C1 segment of cervical spinal cord (tissue), 14 donors: ENCODE measurements at regions not wholly inside any gene's neighbourhood (a gene's known extent, or its start where the extent isn't known, plus 50 kb on each side); places are given as distances from the start of the nearest gene placed in this dataset.

Source experiments
- DNase-seq, 14 donors: peaks; one replicate each; lab custom pipeline; 2025; lab: John Stamatoyannopoulos, UW

GRCh38 chr12:20257311-20257710 lies 111.0 kb upstream of the PDE3A start:
- no peak for DNase-seq

DNA sequence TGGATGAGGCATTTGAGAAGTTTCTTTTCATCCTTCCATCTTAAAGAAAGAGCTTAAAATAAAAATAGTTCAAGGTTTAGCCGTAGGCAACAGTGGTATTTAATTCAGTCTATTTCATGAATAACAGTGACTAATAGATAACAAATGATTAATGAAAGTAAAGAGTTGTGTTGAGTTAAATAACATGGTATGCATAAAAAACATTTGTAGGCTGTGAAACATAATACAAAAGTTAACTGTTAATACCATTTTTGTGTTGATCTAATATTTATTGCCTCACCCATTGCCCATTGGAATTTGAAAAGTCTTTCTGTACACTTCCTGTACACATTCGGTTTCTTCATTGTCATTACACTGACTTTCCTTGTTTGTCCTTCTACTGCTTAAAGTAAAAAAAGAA lies 108.6 kb upstream of the PDE3A start:
- DNase-seq = no peak

DNA sequence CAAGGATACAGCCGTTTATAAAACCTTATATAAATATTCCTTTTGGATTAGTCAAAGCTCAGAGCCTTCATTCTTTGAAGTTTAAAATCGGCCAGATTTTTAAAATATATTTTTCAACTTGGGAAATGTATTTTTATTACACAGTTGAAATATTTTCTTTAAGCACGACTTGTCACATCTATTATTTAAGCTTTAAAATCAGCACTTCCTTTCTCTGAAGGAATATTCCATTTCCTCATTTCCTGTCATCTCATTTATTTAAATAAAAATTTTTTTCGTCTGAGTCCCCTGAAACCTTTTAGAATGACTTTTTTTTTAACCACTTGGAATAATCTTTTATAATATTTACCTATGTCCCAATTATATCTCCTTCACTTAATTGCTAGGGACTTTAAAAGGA lies 107.5 kb upstream of the PDE3A start:
- DNase-seq = no peak

DNA sequence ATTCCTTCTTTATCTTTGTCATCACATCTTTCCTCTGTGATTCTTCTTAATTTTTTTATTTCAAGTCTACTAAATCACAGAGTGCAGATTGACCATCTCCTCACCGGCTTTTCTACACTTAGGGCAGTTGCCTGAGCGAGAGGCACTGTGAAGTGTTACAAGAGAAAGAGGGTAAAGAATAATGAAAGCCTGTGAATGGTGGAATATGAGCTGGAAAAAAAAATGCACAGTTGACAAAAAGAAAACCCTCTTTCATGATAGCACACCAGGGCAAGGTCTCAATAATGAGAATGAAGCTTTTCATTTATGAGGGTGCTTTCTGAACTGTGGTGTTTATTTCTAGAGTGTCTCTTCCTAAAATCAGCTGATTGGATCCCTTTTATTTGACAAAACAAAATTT lies 106.2 kb upstream of the PDE3A start:
- DNase-seq = no peak

DNA sequence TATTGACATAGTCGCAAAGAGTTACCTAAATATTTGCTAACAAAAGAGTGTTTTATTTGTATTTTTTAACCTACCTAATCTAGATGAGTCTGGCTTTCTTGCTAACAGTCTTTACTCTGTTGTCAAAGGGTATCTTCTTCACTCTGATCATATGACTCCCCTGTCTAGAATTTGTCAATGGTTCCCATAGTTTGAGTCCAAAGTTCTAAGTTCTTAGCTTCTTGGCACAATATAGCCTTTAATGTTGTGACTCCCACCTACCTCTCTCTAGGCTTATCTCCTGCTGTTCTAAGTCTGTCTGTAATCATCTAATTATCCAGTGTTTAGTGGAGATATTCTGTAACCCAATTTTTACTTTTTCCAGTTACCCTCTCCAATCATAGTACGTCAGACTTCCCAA lies 104.3 kb upstream of the PDE3A start:
- no peak for DNase-seq

GRCh38 chr12:20264608-20265114 lies 103.7 kb upstream of the PDE3A start:
- no peak for DNase-seq

GRCh38 chr12:20268121-20268732 lies 100.1 kb upstream of the PDE3A start:
- DNase-seq = no peak

- DNase-seq = no peak
These were observed 99.6 kb upstream of the PDE3A start for GRCh38 chr12:20268771-20269170.

- DNase-seq = no peak
These were observed 98.8 kb upstream of the PDE3A start for GRCh38 chr12:20269337-20270067.

- DNase-seq = no peak
These were observed 97.8 kb upstream of the PDE3A start for GRCh38 chr12:20270557-20270956.

GRCh38 chr12:20272161-20272560 lies 96.2 kb upstream of the PDE3A start:
- DNase-seq = no peak

GRCh38 chr12:20272801-20273200 lies 95.5 kb upstream of the PDE3A start:
- no peak for DNase-seq

DNA sequence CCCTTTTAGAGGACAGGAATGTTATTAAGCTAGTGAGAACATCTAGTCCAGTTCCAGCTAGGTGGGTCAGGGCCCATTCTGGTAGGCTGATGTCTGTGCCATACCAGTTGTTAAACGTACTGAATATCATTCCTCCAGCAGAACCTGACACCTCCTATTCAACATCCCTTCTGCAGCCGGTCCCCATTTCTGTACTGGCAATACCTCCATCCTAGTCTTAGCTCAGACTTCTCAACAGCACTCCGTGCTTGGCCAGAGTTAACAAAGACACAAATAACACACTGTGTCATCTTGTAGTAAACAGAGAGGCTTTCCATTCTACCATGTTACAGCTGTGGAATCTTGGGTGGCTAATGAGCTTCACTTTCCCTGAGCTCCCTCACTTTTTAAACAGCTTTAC lies 94.3 kb upstream of the PDE3A start:
- no peak for DNase-seq

- DNase-seq = no peak
These were observed 90.1 kb upstream of the PDE3A start for GRCh38 chr12:20278276-20278675.

- DNase-seq = no peak
These were observed 87.8 kb upstream of the PDE3A start for GRCh38 chr12:20280515-20280914.

DNA sequence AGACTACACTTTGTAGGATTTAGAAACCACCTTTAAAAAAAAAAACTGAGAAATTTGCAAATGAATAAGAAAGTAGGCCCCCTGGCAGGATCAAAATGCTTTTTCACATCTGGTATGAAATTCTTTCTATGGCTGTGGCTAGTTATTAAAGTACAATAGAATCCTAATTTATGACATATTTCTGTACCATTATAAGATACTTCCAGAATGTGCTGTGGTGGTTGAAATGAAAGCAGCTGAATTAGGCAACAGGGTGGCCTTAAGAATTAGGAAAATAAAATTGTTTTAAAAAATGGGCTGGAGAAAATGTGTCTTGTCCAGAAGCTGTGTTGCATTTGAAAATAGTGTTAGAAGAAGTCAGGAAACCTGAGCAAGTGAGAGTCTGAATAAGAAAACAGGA lies 85.9 kb upstream of the PDE3A start:
- DNase-seq = no peak

DNA sequence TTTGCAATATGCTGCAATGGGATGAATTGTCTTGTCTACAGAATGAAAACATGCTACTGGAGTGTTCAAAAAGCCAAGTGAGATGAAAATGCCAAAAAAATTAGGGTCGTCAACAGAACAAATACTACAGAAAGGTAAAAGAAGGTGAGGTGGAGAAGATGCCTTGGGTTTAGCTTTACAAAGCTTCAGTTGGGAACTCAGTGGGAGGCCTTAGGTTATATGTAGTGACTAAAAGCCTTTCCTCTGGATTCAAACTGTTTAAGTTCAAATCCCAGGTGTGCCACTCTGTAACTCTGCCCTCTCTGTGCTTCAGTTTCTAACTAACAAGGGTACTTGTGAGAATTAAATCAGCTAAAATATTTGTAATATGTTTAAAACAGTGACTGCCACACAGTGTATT lies 84.9 kb upstream of the PDE3A start:
- DNase-seq = no peak

DNA sequence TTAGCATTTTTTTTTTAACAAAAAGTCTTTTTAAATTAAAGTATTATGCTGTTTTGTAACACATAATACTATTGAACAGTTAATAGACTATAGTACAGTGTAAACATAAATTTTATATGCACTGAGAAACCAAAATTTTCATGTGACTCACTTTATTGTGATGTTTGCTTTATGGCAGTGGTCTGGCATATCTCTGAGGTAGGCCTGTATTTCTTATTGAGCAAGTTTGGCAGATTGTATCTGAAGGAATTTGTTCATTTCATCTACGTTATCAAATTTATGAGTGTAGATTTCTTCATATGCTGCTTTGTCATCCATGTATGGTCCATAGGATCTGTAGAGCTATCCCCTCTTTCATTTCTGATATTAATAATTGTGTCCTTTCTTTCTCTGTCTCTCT lies 78.8 kb upstream of the PDE3A start:
- DNase-seq = no peak

DNA sequence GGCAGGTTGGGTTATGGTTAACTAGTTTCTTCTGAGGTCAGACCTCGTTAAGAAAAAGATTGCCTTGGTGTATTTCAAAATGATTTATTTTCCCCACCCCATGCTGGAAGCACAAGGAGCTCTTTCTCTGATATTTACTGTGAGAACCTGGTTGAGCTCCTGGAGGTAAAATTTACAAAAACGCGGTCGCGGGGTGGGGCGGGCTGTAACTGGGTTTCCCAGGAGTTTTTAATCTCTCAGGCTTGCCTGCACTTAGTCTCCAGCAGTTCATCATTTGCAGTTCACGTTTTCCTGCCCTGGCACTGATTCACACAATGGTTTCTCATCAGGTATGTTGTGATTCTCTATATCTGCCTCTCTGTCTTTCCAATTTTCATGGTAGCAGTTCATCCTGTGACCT lies 67.9 kb upstream of the PDE3A start:
- DNase-seq = no peak

- DNase-seq = no peak
These were observed 62.9 kb upstream of the PDE3A start for GRCh38 chr12:20305470-20305869.

DNA sequence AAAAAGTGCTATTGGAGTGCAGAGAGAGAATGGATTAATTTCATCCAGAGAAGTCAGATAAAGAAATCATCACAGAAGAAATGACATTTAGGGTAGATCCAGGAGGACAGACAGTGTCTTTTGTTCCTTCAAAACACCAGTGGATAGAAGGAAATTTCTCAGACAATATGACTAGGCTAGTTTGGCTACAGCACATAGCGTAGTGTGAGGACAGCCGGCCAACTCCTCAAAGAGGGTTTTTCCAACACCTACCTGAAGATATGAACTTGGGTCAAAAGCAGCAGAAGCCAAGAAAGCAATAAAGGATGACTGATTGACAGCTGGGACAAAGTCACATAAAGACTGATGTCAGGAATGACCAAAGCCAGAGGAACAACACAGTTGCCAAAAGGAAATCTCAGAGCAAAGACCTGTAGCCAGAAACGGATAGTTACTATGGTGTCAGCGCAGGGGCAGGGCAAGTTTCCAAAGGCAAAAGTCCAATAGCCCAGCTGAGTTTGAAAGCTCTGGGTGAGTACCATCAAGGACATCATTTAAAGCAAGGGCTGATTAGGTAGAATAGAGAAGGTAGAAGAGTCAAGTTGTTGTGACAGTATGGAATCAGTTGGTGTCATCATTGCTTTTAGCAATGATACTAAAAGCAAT lies 58.7 kb upstream of the PDE3A start:
- DNase-seq = no peak

GRCh38 chr12:20314328-20314727 lies 54.0 kb upstream of the PDE3A start:
- DNase-seq = no peak

DNA sequence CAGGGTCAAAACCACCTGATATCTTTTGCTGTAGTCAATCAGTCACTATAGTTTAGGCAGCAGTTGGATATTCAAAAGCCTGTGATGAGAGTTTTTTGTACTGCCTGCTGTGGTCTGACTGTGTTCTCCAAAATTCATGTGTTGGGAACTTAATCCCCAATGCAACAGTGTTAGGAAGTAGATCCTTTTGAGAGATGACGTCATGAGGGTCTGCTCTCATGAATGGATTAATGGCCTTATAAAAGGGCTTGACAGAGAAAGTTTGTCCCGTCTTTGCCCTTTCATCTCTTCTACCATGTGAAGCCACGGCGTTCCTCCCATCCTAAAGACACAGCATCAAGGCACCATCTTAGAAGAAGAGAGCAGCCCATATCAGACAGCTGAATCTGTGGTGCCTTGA lies 50.8 kb upstream of the PDE3A start:
- DNase-seq = no peak
